Breast epithelium (tissue), 3 donors: ENCODE measurements at regions not wholly inside any gene's neighbourhood (a gene's known extent, or its start where the extent isn't known, plus 50 kb on each side); places are given as distances from the start of the nearest gene placed in this dataset.

Source experiments
- CTCF ChIP-seq, 3 donors: fragments of 450-650 bp; IDR thresholded peaks; one replicate each; pipeline ENCODE4 v1.5.1; 2016 to 2017; ENCODE audit warnings: antibody characterized with exemption in 3 of 3, mild to moderate bottlenecking in 3 of 3, moderate library complexity in 3 of 3
- POLR2A ChIP-seq: fragments of 450-650 bp; IDR thresholded peaks from one replicate; pipeline ENCODE4 v1.6.1; 2016; ENCODE audit warnings: antibody characterized with exemption, mild to moderate bottlenecking, moderate library complexity

GRCh38 chr5:74261866-74262265 lies 378.7 kb downstream of the ENC1 start:
- TF ChIP-seq CTCF (IDR thresholded peaks at IDR 0.05) (no peak), POLR2A (no peak)
